Activated naive CD8-positive, alpha-beta T cell treated with anti-CD3 and anti-CD28 coated beads, Interleukin-2, amount 50 U/mL, for 24 hours (primary cell): ENCODE measurements at regions not wholly inside any gene's neighbourhood (a gene's known extent, or its start where the extent isn't known, plus 50 kb on each side); places are given as distances from the start of the nearest gene placed in this dataset.
"Not testable (repeated sequence)": the region's sequence is repeated elsewhere in the genome, so short reads cannot be mapped to it uniquely, and the experiment has no call there.

ENCODE experiments used
- ATAC-seq: fragments of 150-1000 bp; cut with Tn5 transposase; one replicate; pipeline ENCODE4 v1.10.0; 2021
- DNase-seq: peaks from one replicate; pipeline ENCODE4 v3.0.0; 2021
- H3K27ac Mint-ChIP-seq: one replicate; pipeline ENCODE4 v1.8.0; 2021; ENCODE audit warnings: mild to moderate bottlenecking, mixed read lengths
- H3K27me3 Mint-ChIP-seq: one replicate; pipeline ENCODE4 v1.8.0; 2021; ENCODE audit warnings: mixed read lengths
- H3K36me3 Mint-ChIP-seq: one replicate; pipeline ENCODE4 v1.8.0; 2021; ENCODE audit warnings: low read depth, mixed read lengths
- H3K4me1 Mint-ChIP-seq: one replicate; pipeline ENCODE4 v1.8.0; 2021; ENCODE audit warnings: mixed read lengths
- H3K4me3 Mint-ChIP-seq: one replicate; pipeline ENCODE4 v1.8.0; 2021; ENCODE audit warnings: mild to moderate bottlenecking, moderate library complexity, mixed read lengths
- H3K9me3 Mint-ChIP-seq: one replicate; pipeline ENCODE4 v1.8.0; 2021; ENCODE audit warnings: mixed read lengths

DNA sequence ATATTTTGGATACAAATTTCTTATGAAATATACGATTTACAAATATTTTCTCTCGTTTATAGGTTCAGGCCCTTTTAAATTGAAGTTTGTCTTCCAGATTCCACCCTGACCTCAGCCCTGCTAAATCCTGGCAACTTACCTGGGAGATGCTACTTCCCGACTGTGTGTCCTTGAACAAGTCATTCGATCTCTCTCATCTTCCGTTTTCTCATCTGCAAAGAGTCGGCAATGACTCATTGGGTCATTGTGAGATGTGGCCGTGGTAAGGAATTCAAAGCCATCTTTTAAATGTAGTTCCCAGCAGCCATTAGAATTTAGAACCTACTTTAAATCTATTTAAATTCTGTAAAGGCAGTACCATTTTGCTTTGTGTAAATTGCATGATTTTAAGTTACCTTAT lies 72.5 kb downstream of the LHX2 start:
- H3K36me3 Mint-ChIP-seq, result no peaks in the 10 kb centered on the region
- no peaks in the 10 kb centered on the region for H3K4me1 Mint-ChIP-seq
- no peak overlapping the region for H3K27ac Mint-ChIP-seq
- peaks cover 20% of the 10 kb centered on the region for H3K9me3 Mint-ChIP-seq
- DNase-seq (no peak), ATAC-seq (no peak)
- no peak overlapping the region for H3K4me3 Mint-ChIP-seq
- H3K27me3 Mint-ChIP-seq, result peaks cover 16% of the 10 kb centered on the region

DNA sequence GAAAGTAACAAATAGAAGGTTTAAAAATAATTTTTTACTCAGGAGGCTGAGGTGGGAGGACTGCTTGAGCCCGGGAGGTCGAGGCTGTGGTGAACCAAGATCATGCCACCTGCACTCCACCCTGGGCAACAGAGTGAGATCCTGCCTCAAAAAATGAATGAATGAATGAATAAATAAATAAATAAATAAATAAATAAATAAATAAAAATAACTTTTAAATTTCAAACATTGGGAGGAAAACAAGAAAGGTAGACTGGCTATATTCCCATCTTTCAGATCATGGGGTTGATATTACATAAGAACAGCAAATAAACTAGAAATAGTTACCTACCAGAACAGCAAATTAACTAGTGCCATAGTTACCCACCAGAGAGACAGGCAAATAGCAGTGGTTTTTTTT lies 75.7 kb downstream of the LHX2 start:
- no peak overlapping the region for H3K27ac Mint-ChIP-seq
- H3K27me3 Mint-ChIP-seq, result peaks cover 19% of the 10 kb centered on the region
- no peaks in the 10 kb centered on the region for H3K36me3 Mint-ChIP-seq
- H3K9me3 Mint-ChIP-seq, result peaks cover 20% of the 10 kb centered on the region
- no peaks in the 10 kb centered on the region for H3K4me1 Mint-ChIP-seq
- no peak overlapping the region for H3K4me3 Mint-ChIP-seq
- no peak for DNase-seq
- ATAC-seq, result no peak

DNA sequence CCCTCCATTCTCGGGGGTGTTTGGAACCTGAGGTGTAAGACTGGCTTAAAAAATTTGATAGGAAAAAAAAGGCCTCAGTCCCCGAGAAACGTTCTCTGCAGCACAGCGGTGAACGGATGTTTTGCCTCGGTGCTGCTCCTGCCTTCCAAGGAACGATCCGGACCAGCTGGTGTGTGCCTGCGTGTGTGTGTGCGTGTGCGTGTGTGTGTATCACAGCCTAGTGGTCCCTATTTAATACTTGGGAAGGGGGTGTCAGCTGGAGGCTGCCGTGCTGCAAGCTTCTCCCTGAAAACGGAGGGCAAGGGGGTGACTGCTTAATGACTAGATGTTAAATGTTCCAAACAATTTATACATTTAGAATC lies 76.9 kb downstream of the LHX2 start:
- H3K4me1 Mint-ChIP-seq, result no peaks in the 10 kb centered on the region
- no peak for ATAC-seq
- H3K27me3 Mint-ChIP-seq, result peaks cover 16% of the 10 kb centered on the region
- no peaks in the 10 kb centered on the region for H3K36me3 Mint-ChIP-seq
- H3K27ac Mint-ChIP-seq, result no peak overlapping the region
- H3K4me3 Mint-ChIP-seq, result no peak overlapping the region
- DNase-seq, result no peak
- H3K9me3 Mint-ChIP-seq, result peaks cover 20% of the 10 kb centered on the region

DNA sequence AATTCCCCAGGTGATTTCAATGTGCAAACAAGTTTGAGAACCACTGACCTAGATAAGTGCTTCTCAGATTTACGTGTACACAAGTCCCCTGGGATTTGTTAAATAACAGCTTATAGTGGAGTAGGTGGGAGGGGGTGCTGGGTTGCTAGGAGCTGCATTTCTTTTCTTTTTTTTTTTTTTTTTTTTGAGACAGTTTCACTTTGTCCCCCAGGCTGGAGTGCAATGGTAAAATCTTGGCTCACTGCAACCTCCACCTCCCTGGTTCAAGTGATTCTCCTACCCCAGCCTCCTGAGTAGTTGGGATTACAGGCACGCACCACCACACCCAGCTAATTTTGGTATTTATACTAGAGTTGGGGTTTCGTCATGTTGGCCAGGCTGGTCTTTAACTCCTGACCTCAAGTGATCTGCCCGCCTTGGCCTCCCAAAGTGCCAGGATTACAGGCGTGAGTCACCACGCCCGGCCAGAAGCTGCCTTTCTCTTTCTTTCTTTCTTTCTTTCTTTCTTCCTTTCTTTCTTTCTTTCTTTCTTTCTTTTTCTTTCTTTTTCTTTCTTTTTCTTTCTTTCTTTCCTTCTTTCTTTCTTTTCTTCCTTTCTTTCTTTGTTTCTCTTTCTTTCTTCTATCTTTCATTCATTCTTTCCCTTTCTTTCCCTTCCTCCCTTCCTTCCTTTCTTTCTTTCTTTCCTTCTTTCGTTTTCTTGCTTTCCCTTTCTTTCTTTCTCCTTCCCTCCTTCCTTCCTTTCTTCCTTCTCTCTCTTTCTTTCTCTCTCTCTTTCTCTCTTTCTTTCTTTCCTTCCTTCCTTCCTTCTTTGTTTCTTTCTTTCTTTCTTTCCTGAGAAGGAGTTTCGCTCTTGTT lies 78.3 kb downstream of the LHX2 start:
- DNase-seq, H3K4me1 Mint-ChIP-seq, H3K27ac Mint-ChIP-seq, H3K4me3 Mint-ChIP-seq, ATAC-seq, H3K36me3 Mint-ChIP-seq: not testable (repeated sequence)
- Mint-ChIP-seq H3K27me3 (peaks cover 18% of the 10 kb centered on the region), H3K9me3 (peaks cover 20% of the 10 kb centered on the region)

DNA sequence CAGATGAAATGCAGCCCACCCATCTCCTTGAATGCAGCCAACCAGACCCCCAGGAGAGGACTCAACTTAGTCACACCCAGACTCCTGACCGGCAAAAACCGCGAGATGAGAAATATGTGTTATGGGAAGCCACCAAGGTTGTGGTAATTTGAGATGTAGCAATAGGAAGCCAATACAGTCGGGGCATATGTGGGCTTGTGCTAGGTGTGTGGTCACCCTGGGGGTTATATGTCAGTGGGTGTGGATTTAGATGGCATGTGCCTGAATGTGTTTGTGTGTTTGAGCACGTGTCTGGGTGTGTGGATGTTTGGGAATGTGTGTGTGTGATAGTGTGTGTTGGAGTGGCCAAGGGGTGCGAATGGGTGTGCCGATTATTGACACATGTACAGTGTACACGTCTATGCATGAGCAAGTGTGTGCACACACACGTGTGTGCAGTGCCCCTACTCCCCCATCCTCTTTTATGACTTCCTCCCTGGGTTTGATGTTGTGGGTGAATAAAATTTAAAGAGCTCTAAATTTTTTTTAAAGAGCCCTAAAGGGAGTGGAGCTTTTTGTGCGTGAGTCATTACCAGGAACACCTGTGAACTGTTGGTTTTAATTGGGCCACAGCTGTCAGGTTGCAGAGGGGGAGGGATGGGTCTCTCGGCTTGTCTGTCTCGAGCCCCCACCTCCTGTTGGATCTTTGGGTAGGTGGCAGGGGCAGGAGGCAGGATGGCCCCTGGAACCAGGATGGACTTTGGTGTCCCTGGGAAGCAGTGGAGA lies 86.8 kb downstream of the LHX2 start:
- Mint-ChIP-seq H3K27me3 (peaks cover 27% of the 10 kb centered on the region), H3K4me1 (no peaks in the 10 kb centered on the region), H3K9me3 (no peaks in the 10 kb centered on the region), H3K36me3 (no peaks in the 10 kb centered on the region), H3K27ac (no peak overlapping the region), H3K4me3 (no peak overlapping the region)
- DNase-seq (no peak), ATAC-seq (no peak)

DNA sequence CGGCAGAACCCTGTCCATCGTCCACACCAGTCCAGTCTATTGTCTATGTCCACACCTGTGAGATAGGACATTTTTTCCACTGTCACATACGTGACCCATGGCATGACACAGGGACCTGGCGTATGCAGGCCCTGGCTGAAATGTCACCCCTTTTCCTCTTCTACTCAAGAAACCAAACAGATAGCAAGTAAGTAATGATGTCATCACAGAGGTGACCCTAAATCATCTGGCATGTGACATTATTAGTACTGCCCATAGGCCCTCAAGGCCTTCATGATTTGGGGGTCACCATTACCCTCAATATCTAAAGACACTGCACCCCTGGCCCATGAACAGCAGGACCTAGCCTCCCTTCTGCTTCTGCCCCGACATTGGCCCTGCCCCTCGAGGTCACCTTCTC lies 88.3 kb downstream of the LHX2 start:
- Mint-ChIP-seq H3K27me3 (peaks cover 24% of the 10 kb centered on the region), H3K36me3 (no peaks in the 10 kb centered on the region), H3K9me3 (no peaks in the 10 kb centered on the region), H3K4me3 (no peak overlapping the region), H3K4me1 (no peaks in the 10 kb centered on the region), H3K27ac (no peak overlapping the region)
- ATAC-seq, result no peak
- DNase-seq, result no peak

GRCh38 chr9:124101215-124101968 lies 89.8 kb downstream of the LHX2 start:
- H3K27me3 Mint-ChIP-seq, result peaks cover 28% of the 10 kb centered on the region
- H3K4me3 Mint-ChIP-seq, result no peak overlapping the region
- no peak overlapping the region for H3K27ac Mint-ChIP-seq
- no peaks in the 10 kb centered on the region for H3K36me3 Mint-ChIP-seq
- H3K9me3 Mint-ChIP-seq, result no peaks in the 10 kb centered on the region
- no peaks in the 10 kb centered on the region for H3K4me1 Mint-ChIP-seq
- DNase-seq (no peak), ATAC-seq (no peak)

GRCh38 chr9:124101969-124102345 lies 90.4 kb downstream of the LHX2 start:
- ATAC-seq (no peak), DNase-seq (no peak)
- H3K27ac Mint-ChIP-seq, result no peak overlapping the region
- H3K4me1 Mint-ChIP-seq, result no peaks in the 10 kb centered on the region
- no peaks in the 10 kb centered on the region for H3K36me3 Mint-ChIP-seq
- H3K27me3 Mint-ChIP-seq, result peaks cover 32% of the 10 kb centered on the region
- no peak overlapping the region for H3K4me3 Mint-ChIP-seq
- no peaks in the 10 kb centered on the region for H3K9me3 Mint-ChIP-seq

GRCh38 chr9:124102363-124102762 lies 90.8 kb downstream of the LHX2 start:
- Mint-ChIP-seq H3K4me1 (no peaks in the 10 kb centered on the region), H3K9me3 (no peaks in the 10 kb centered on the region)
- no peak for ATAC-seq

GRCh38 chr9:124105266-124105665 lies 93.7 kb downstream of the LHX2 start:
- H3K36me3 Mint-ChIP-seq, result no peaks in the 10 kb centered on the region
- ATAC-seq (no peak), DNase-seq (no peak)
- H3K4me3 Mint-ChIP-seq, result no peak overlapping the region
- H3K27me3 Mint-ChIP-seq, result peaks cover 35% of the 10 kb centered on the region
- no peaks in the 10 kb centered on the region for H3K4me1 Mint-ChIP-seq
- no peak overlapping the region for H3K27ac Mint-ChIP-seq
- no peaks in the 10 kb centered on the region for H3K9me3 Mint-ChIP-seq

More at GRCh38 chr9:124102363-124102762, 90.8 kb downstream of the LHX2 start:
- Mint-ChIP-seq H3K4me3 (no peak overlapping the region), H3K27ac (no peak overlapping the region), H3K27me3 (peaks cover 34% of the 10 kb centered on the region), H3K36me3 (no peaks in the 10 kb centered on the region)
- no peak for DNase-seq

- Mint-ChIP-seq H3K4me1 (no peaks in the 10 kb centered on the region), H3K27me3 (peaks cover 19% of the 10 kb centered on the region), H3K9me3 (peaks cover 6% of the 10 kb centered on the region), H3K36me3 (no peaks in the 10 kb centered on the region), H3K4me3 (no peak overlapping the region), H3K27ac (no peak overlapping the region)
- ATAC-seq (no peak), DNase-seq (no peak)
Observed at GRCh38 chr9:124108216-124108615, 96.6 kb downstream of the LHX2 start.

- DNase-seq, result peak; percentile 55
- ATAC-seq, result no peak
- H3K27me3 Mint-ChIP-seq, result peaks cover 23% of the 10 kb centered on the region
- no peaks in the 10 kb centered on the region for H3K4me1 Mint-ChIP-seq
- H3K27ac Mint-ChIP-seq, result no peak overlapping the region
- H3K9me3 Mint-ChIP-seq, result peaks cover 6% of the 10 kb centered on the region
- no peaks in the 10 kb centered on the region for H3K36me3 Mint-ChIP-seq
- H3K4me3 Mint-ChIP-seq, result no peak overlapping the region
Observed at GRCh38 chr9:124110307-124110915, 98.8 kb downstream of the LHX2 start.

GRCh38 chr9:124116683-124117363 lies 105.3 kb downstream of the LHX2 start:
- H3K4me3 Mint-ChIP-seq, result no peak overlapping the region
- no peak for DNase-seq
- H3K27me3 Mint-ChIP-seq, result peaks cover 25% of the 10 kb centered on the region
- no peaks in the 10 kb centered on the region for H3K4me1 Mint-ChIP-seq
- no peaks in the 10 kb centered on the region for H3K36me3 Mint-ChIP-seq
- H3K9me3 Mint-ChIP-seq, result peaks cover 9% of the 10 kb centered on the region
- no peak overlapping the region for H3K27ac Mint-ChIP-seq
- no peak for ATAC-seq

DNA sequence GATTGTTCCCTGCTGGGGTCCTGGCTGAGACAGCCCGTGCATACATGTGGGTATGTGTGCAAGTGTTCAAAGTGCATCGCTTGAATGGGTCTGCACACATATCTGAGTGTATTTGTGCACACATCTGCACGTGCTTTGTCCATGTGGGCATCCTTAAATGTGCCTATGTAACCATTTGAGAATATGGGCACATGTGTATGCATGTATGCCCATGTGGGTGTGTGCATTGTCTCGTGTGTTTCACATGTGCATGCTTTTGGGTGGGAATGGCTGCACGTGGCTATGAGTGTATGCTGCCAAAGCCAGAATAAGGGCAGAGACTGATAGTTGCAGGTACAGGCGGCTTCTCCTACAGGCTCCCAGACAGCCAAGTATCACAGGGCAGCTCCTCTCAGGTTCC lies 107.3 kb downstream of the LHX2 start:
- H3K27ac Mint-ChIP-seq, result no peak overlapping the region
- H3K36me3 Mint-ChIP-seq, result no peaks in the 10 kb centered on the region
- H3K27me3 Mint-ChIP-seq, result peaks cover 21% of the 10 kb centered on the region
- DNase-seq (no peak), ATAC-seq (no peak)
- H3K4me1 Mint-ChIP-seq, result no peaks in the 10 kb centered on the region
- peaks cover 9% of the 10 kb centered on the region for H3K9me3 Mint-ChIP-seq
- H3K4me3 Mint-ChIP-seq, result no peak overlapping the region
